Psoas muscle (tissue), 7 donors: ENCODE measurements at regions not wholly inside any gene's neighbourhood (a gene's known extent, or its start where the extent isn't known, plus 50 kb on each side); places are given as distances from the start of the nearest gene placed in this dataset.
"Not testable (repeated sequence)": the region's sequence is repeated elsewhere in the genome, so short reads cannot be mapped to it uniquely, and the experiment has no call there.

Experiments
- ATAC-seq, 4 donors: fragments of 200-7000 bp; cut with Tn5 transposase; one replicate each; pipeline ENCODE4 v1.9.1; 2020; ENCODE audit warnings: moderate library complexity in 3 of 4, mild to moderate bottlenecking in 2 of 4
- DNase-seq, 2 donors: peaks; one replicate each; pipeline ENCODE4 v3.0.0-alpha.2; 2020
- H3K27ac ChIP-seq: fragments of 200-600 bp; one replicate; pipeline ENCODE4 v1.8.0; 2022
- H3K27me3 ChIP-seq, 3 donors: fragments of 200-600 bp in 1 of 3; one replicate each; pipeline versions ENCODE4 v1.6.1 to v1.8.0; 2013 to 2022; ENCODE audit warnings: low read length in 2 of 3, mild to moderate bottlenecking in 2 of 3, moderate library complexity in 1 of 3; ENCODE audit not compliant: insufficient read depth in 3 of 3
- H3K36me3 ChIP-seq, 2 donors: fragments of 200-600 bp in 1 of 2; one replicate each; pipeline versions ENCODE4 v1.6.1 to v1.8.0; 2013 to 2022; ENCODE audit warnings: low read depth in 1 of 2, mild to moderate bottlenecking in 1 of 2, moderate library complexity in 1 of 2; ENCODE audit not compliant: insufficient read depth in 1 of 2
- H3K4me1 ChIP-seq: fragments of 200-600 bp; one replicate; pipeline ENCODE4 v1.8.0; 2022
- H3K4me3 ChIP-seq: fragments of 200-600 bp; one replicate; pipeline ENCODE4 v1.8.0; 2022; ENCODE audit warnings: mild to moderate bottlenecking
- H3K9me3 ChIP-seq: fragments of 200-600 bp; one replicate; pipeline ENCODE4 v1.8.0; 2022
- CTCF ChIP-seq: fragments of 200-600 bp; IDR thresholded peaks from one replicate; pipeline ENCODE4 v1.8.0; 2022; ENCODE audit warnings: antibody characterized with exemption
- WGBS, 3 donors: extraction: QIAGEN DNeasy Blood & Tissue Kit; methylation state at CpG; one replicate each; pipeline versions ENCODE4 v1.1.6 to v1.1.7; 2013; 5-methylcytosine and 5-hydroxymethylcytosine counted together
- intact Hi-C, 2 donors: fragments of 100-400 bp; cut with DNase I; formaldehyde crosslinking; loops; one replicate each; pipeline versions ENCODE4 v1.11.0 to v1.14.2; 2022
- donor health status: healthy with polysubstance abuse.
- donor health status: DM: no; HTN: no; CAD: no; lungs with moderate emphysema.
- donor health status: Bipolar disorder and iron deficiency.
- donor health status: healthy.
- donor health status: DM: yes; HTN: yes; CAD: no.
- donor health status: DM: no; HTN: no; CAD: no.
- donor health status: DM: yes; HTN: yes; CAD: no.

- Histone ChIP-seq H3K36me3 (no peaks in the 10 kb centered on the region), H3K27ac (no peak overlapping the region), H3K27me3 (no peaks in the 10 kb centered on the region), H3K9me3 (no peaks in the 10 kb centered on the region), H3K4me1 (no peaks in the 10 kb centered on the region), H3K4me3 (no peak overlapping the region)
- intact Hi-C loops: no loop called here
- DNase-seq (no peak), ATAC-seq (no peak)
- 88 to 94% (median 91%) methylated on average over 1 of the region's 1 CpG for WGBS, 3 donors
- no peak for TF ChIP-seq CTCF
These were observed 281.3 kb upstream of the NPAP1 start for GRCh38 chr15:24394303-24394702.

GRCh38 chr15:24412649-24413048 lies 262.9 kb upstream of the NPAP1 start:
- H3K36me3 ChIP-seq, intact Hi-C loops, H3K4me1 ChIP-seq, ATAC-seq, H3K27ac ChIP-seq, H3K27me3 ChIP-seq, H3K4me3 ChIP-seq, H3K9me3 ChIP-seq, DNase-seq: not testable (repeated sequence)
- 67 to 70% (median 67%) methylated on average over 1 of the region's 1 CpG for WGBS, 3 donors

- H3K27me3 ChIP-seq, H3K4me1 ChIP-seq, DNase-seq, H3K36me3 ChIP-seq, H3K9me3 ChIP-seq, H3K27ac ChIP-seq, intact Hi-C loops, ATAC-seq, H3K4me3 ChIP-seq: not testable (repeated sequence)
- WGBS, 3 donors: 48 to 53% (median 51%) methylated on average over 14 to 20 of the region's 20 CpGs
These were observed 249.1 kb upstream of the NPAP1 start for GRCh38 chr15:24426286-24427054.

- H3K9me3 ChIP-seq, intact Hi-C loops, H3K4me1 ChIP-seq, H3K27ac ChIP-seq, ATAC-seq, H3K27me3 ChIP-seq, H3K4me3 ChIP-seq, DNase-seq, H3K36me3 ChIP-seq: not testable (repeated sequence)
- 14 to 23% (median 18%) methylated on average over 16 to 20 of the region's 26 CpGs for WGBS, 3 donors
These were observed 248.5 kb upstream of the NPAP1 start for GRCh38 chr15:24427055-24427400.

GRCh38 chr15:24435075-24435820 lies 240.3 kb upstream of the NPAP1 start:
- DNase-seq, H3K4me3 ChIP-seq, H3K9me3 ChIP-seq, H3K36me3 ChIP-seq, H3K27ac ChIP-seq, H3K4me1 ChIP-seq, intact Hi-C loops, H3K27me3 ChIP-seq, ATAC-seq: not testable (repeated sequence)
- 44 to 49% (median 46%) methylated on average over 2 of the region's 2 CpGs for WGBS, 3 donors

- H3K4me3 ChIP-seq, H3K27ac ChIP-seq, H3K4me1 ChIP-seq, ATAC-seq, H3K27me3 ChIP-seq, H3K9me3 ChIP-seq, intact Hi-C loops, H3K36me3 ChIP-seq, DNase-seq: not testable (repeated sequence)
- WGBS, 3 donors: 24 to 37% (median 27%) methylated on average over 4 of the region's 5 CpGs
These were observed 238.3 kb upstream of the NPAP1 start for GRCh38 chr15:24437270-24437669.

- DNase-seq, H3K4me1 ChIP-seq, H3K9me3 ChIP-seq, ATAC-seq, H3K36me3 ChIP-seq, H3K27ac ChIP-seq, H3K27me3 ChIP-seq, intact Hi-C loops, H3K4me3 ChIP-seq: not testable (repeated sequence)
- 0 to 21% (median 0%) methylated on average over 1 of the region's 1 CpG for WGBS, 3 donors
These were observed 237.8 kb upstream of the NPAP1 start for GRCh38 chr15:24437735-24438134.

GRCh38 chr15:24477107-24478025 lies 198.2 kb upstream of the NPAP1 start:
- H3K9me3 ChIP-seq, H3K27ac ChIP-seq, intact Hi-C loops, DNase-seq, H3K36me3 ChIP-seq, ATAC-seq, H3K27me3 ChIP-seq, H3K4me1 ChIP-seq, H3K4me3 ChIP-seq: not testable (repeated sequence)
- 16 to 45% (median 31%) methylated on average over 21 to 33 of the region's 49 CpGs for WGBS, 3 donors

- H3K4me1 ChIP-seq, intact Hi-C loops, H3K4me3 ChIP-seq, H3K36me3 ChIP-seq, H3K9me3 ChIP-seq, DNase-seq, H3K27ac ChIP-seq, H3K27me3 ChIP-seq: not testable (repeated sequence)
- WGBS, 3 donors: 64 to 69% (median 67%) methylated on average over 14 of the region's 14 CpGs
- peak in 1 of 4 donors; percentile 66 for ATAC-seq
These were observed 189.5 kb upstream of the NPAP1 start for GRCh38 chr15:24485885-24486567.
